ENCODE measurements at regions not wholly inside any gene's neighbourhood (a gene's known extent, or its start where the extent isn't known, plus 50 kb on each side); places are given as distances from the start of the nearest gene placed in this dataset.

GRCh38 chr12:90079529-90080210 lies 371.0 kb upstream of the ATP2B1 start:
- H3K4me3 ChIP-seq (ENCODE audit: low read depth, low read length) = no peak overlapping the region
- TF ChIP-seq, protein P1, sequence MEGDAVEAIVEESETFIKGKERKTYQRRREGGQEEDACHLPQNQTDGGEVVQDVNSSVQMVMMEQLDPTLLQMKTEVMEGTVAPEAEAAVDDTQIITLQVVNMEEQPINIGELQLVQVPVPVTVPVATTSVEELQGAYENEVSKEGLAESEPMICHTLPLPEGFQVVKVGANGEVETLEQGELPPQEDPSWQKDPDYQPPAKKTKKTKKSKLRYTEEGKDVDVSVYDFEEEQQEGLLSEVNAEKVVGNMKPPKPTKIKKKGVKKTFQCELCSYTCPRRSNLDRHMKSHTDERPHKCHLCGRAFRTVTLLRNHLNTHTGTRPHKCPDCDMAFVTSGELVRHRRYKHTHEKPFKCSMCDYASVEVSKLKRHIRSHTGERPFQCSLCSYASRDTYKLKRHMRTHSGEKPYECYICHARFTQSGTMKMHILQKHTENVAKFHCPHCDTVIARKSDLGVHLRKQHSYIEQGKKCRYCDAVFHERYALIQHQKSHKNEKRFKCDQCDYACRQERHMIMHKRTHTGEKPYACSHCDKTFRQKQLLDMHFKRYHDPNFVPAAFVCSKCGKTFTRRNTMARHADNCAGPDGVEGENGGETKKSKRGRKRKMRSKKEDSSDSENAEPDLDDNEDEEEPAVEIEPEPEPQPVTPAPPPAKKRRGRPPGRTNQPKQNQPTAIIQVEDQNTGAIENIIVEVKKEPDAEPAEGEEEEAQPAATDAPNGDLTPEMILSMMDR (IDR thresholded peaks at IDR 0.05; ENCODE audit: control insufficient read depth, extremely low read depth, insufficient read depth) = no peak
- DNase-seq (ENCODE audit: low read depth) = no peak

DNA sequence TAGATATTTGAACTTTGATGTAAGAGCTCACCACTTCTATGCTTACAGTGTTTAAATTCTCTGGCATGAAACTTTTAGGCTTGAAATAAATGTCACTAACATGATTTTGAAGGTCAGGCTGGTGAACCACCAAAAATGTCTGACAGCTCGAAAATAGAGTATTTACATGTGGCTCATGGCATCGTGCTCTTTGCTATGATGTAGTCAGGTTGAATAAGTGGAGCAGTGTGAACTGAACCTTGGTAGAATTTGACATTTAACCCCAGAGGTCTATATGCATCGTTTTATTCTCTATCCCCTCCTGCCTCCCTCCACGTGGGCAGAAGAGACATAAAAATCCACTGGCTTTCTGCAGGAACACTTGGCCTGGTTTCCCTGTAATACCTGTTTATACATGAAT lies 369.7 kb upstream of the ATP2B1 start:
- TF ChIP-seq, protein P1 (IDR thresholded peaks at IDR 0.05; ENCODE audit: control insufficient read depth, extremely low read depth, insufficient read depth) = no peak
- no peak for DNase-seq (ENCODE audit: low read depth)
- H3K4me3 ChIP-seq (ENCODE audit: low read depth, low read length) = no peak overlapping the region

GRCh38 chr12:90077756-90078155 lies 369.1 kb upstream of the ATP2B1 start:
- TF ChIP-seq, protein P1 (IDR thresholded peaks at IDR 0.05; ENCODE audit: control insufficient read depth, extremely low read depth, insufficient read depth) = no peak
- no peak for DNase-seq (ENCODE audit: low read depth)
- H3K4me3 ChIP-seq (ENCODE audit: low read depth, low read length) = no peak overlapping the region

DNA sequence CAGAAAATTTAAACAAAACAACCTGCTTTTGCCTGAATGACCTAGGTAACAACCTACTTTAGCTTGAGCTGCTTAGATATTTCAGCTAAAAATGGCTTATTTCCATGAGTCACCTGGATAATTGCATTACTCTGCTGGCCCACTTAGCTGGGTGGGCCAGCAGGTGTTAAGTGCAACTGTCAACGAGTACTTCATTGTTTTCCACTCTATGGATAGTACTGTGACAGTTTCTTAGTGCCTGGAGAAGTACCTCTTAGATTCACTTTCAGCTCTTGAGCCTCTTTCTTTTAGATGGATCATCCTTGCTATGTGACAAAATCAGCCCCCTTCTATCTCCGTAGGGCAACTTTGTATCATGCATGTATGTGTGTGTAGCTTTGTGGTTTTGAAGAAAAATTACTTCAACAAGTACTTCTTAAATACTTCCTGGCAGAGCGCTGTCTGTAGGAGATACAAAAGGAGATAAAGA lies 368.2 kb upstream of the ATP2B1 start:
- H3K4me3 ChIP-seq (ENCODE audit: low read depth, low read length) = no peak overlapping the region
- TF ChIP-seq, protein P1 (IDR thresholded peaks at IDR 0.05; ENCODE audit: control insufficient read depth, extremely low read depth, insufficient read depth) = no peak
- DNase-seq (ENCODE audit: low read depth) = no peak

DNA sequence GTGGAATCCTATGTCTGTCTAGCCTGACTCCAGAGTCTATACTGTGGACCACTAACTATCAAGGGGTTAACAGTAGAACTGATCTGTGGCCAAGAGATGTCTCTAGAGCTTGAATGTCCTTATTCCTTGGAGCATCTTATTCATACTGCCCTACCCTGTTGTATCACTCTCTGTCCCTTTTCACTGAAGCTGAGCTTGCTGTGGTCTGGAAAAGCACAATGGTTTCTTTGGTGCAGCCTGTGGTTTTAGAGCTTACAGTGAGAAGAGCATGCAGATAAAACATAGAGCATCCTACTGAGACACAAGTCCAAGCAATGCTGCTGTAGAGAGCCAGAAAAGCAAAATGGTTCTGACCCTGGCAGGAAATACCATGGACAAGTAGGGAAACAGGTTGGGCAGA lies 367.0 kb upstream of the ATP2B1 start:
- H3K4me3 ChIP-seq (ENCODE audit: low read depth, low read length) = no peak overlapping the region
- TF ChIP-seq, protein P1 (IDR thresholded peaks at IDR 0.05; ENCODE audit: control insufficient read depth, extremely low read depth, insufficient read depth) = no peak

DNA sequence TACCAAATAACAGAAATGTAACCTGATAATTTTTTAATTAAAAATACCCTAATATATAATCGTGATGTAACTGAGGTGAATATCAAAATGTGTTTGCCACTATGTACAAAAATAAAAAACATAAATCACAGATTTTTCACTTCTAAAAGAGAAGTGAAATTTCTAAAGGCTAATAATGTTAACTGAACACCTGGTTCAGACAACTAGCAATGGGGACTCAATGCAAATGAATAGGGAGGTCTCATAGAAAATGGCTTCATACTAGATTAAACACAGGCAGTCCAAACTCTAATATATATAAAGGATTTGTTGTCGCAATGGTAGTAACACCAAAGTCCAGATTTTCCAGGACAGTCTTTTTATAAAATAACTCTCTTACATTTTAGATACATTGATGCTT lies 365.4 kb upstream of the ATP2B1 start:
- no peak for DNase-seq (ENCODE audit: low read depth)
- TF ChIP-seq, protein P1 (IDR thresholded peaks at IDR 0.05; ENCODE audit: control insufficient read depth, extremely low read depth, insufficient read depth) = no peak
- H3K4me3 ChIP-seq (ENCODE audit: low read depth, low read length) = no peak overlapping the region

More for the DNA sequence above, 367.0 kb upstream of the ATP2B1 start:
- DNase-seq (ENCODE audit: low read depth) = no peak

GRCh38 chr12:90071996-90072395 lies 363.4 kb upstream of the ATP2B1 start:
- H3K4me3 ChIP-seq (ENCODE audit: low read depth, low read length) = no peak overlapping the region
- DNase-seq (ENCODE audit: low read depth) = no peak
- TF ChIP-seq, protein P1 (IDR thresholded peaks at IDR 0.05; ENCODE audit: control insufficient read depth, extremely low read depth, insufficient read depth) = no peak

Measured in LNCaP clone FGC (cell line).